CD14-positive monocyte (primary cell): ENCODE measurements at regions not wholly inside any gene's neighbourhood (a gene's known extent, or its start where the extent isn't known, plus 50 kb on each side); places are given as distances from the start of the nearest gene placed in this dataset.

Source experiments
- DNase-seq, 3 donors: peaks; one replicate each; pipeline ENCODE4 v3.0.0-alpha.2; 2011 to 2022
- H2AFZ ChIP-seq: 2 replicates; pipeline ENCODE4 v1.6.0; 2012; ENCODE audit warnings: mild to moderate bottlenecking, low read depth, low read length, inconsistent platforms; ENCODE audit not compliant: insufficient read depth, poor library complexity, severe bottlenecking
- H3K27ac ChIP-seq, 2 donors: 1 replicate in 1 of 2; 2 replicates in 1 of 2; pipeline ENCODE4 v1.5.1; 2012 to 2013; ENCODE audit warnings: low read length in 2 of 2, control low read depth in 1 of 2, inconsistent platforms in 1 of 2, low read depth in 1 of 2, mild to moderate bottlenecking in 1 of 2
- H3K27me3 ChIP-seq, 2 donors: one replicate each; pipeline versions ENCODE4 v1.6.0 to v1.6.1; 2011 to 2013; ENCODE audit warnings: low read length in 2 of 2; ENCODE audit not compliant: control insufficient read depth in 2 of 2, insufficient read depth in 2 of 2
- H3K36me3 ChIP-seq, 2 donors: replicated peaks in 1 of 2; 1 replicate in 1 of 2; 2 replicates in 1 of 2; pipeline versions ENCODE4 v1.5.1 to v1.6.1; 2012 to 2013; ENCODE audit warnings: low read length in 2 of 2, control low read depth in 1 of 2, inconsistent platforms in 1 of 2, mild to moderate bottlenecking in 1 of 2; ENCODE audit not compliant: insufficient read depth in 2 of 2, control insufficient read depth in 1 of 2
- H3K4me1 ChIP-seq, 2 donors: 1 replicate in 1 of 2; 2 replicates in 1 of 2; pipeline versions ENCODE4 v1.5.1 to v1.6.1; 2012 to 2013; ENCODE audit warnings: low read length in 2 of 2, control low read depth in 1 of 2, inconsistent platforms in 1 of 2, mild to moderate bottlenecking in 1 of 2, moderate library complexity in 1 of 2; ENCODE audit not compliant: insufficient read depth in 2 of 2, control insufficient read depth in 1 of 2
- H3K4me2 ChIP-seq: replicated peaks from 2 replicates; pipeline ENCODE3; 2012; ENCODE audit warnings: low read length, moderate library complexity, mild to moderate bottlenecking; ENCODE audit not compliant: poor library complexity, severe bottlenecking; ENCODE audit errors: extremely low read depth
- H3K4me3 ChIP-seq, 3 experiments: fragments of 200-600 bp in 1 of 3; sonication (generic) in 1 of 3; replicated peaks in 1 of 3; 1 replicate in 2 of 3; 2 replicates in 1 of 3; pipeline ENCODE4 v1.5.1; 2011 to 2013; ENCODE audit warnings: low read length in 3 of 3, mild to moderate bottlenecking in 3 of 3, control low read depth in 2 of 3, low read depth in 2 of 3, inconsistent platforms in 1 of 3, moderate library complexity in 1 of 3
- H3K79me2 ChIP-seq: 2 replicates; pipeline ENCODE4 v1.6.0; 2012; ENCODE audit warnings: mild to moderate bottlenecking, control low read depth, inconsistent platforms, low read length, moderate library complexity; ENCODE audit not compliant: insufficient read depth
- H3K9ac ChIP-seq: 2 replicates; pipeline ENCODE4 v1.6.0; 2017; ENCODE audit warnings: low read length, mild to moderate bottlenecking; ENCODE audit not compliant: insufficient read depth, poor library complexity, severe bottlenecking
- H3K9me3 ChIP-seq, 2 donors: replicated peaks in 1 of 2; 1 replicate in 1 of 2; 2 replicates in 1 of 2; pipeline versions ENCODE4 v1.5.1 to v1.6.1; 2012 to 2013; ENCODE audit warnings: low read length in 2 of 2, control low read depth in 1 of 2; ENCODE audit not compliant: control insufficient read depth in 1 of 2, insufficient read depth in 1 of 2
- H4K20me1 ChIP-seq: 2 replicates; pipeline ENCODE4 v1.6.0; 2012; ENCODE audit warnings: mild to moderate bottlenecking, low read length, control low read depth, moderate library complexity; ENCODE audit not compliant: insufficient read depth
- H3K27ac Mint-ChIP-seq, 7 donors: one replicate each; pipeline ENCODE4 v1.8.0; 2020; ENCODE audit warnings: mild to moderate bottlenecking in 7 of 7, mixed read lengths in 7 of 7, moderate library complexity in 6 of 7, inconsistent platforms in 2 of 7
- H3K27me3 Mint-ChIP-seq, 3 donors: one replicate each; pipeline ENCODE4 v1.8.0; 2021 to 2022; ENCODE audit warnings: low read depth in 3 of 3, mild to moderate bottlenecking in 3 of 3, mixed read lengths in 3 of 3, moderate library complexity in 3 of 3, inconsistent platforms in 1 of 3
- H3K36me3 Mint-ChIP-seq, 2 donors: one replicate each; pipeline ENCODE4 v1.8.0; 2020; ENCODE audit warnings: mixed read lengths in 2 of 2, inconsistent platforms in 1 of 2, mild to moderate bottlenecking in 1 of 2
- H3K4me1 Mint-ChIP-seq: one replicate; pipeline ENCODE4 v1.8.0; 2020; ENCODE audit warnings: mild to moderate bottlenecking, mixed read lengths
- H3K4me3 Mint-ChIP-seq, 2 donors: one replicate each; pipeline ENCODE4 v1.8.0; 2020; ENCODE audit warnings: mild to moderate bottlenecking in 2 of 2, mixed read lengths in 2 of 2, moderate library complexity in 1 of 2
- H3K9me3 Mint-ChIP-seq, 7 donors: one replicate each; pipeline ENCODE4 v1.8.0; 2020 to 2022; ENCODE audit warnings: mixed read lengths in 7 of 7, mild to moderate bottlenecking in 6 of 7, moderate library complexity in 6 of 7, inconsistent platforms in 2 of 7
- CTCF ChIP-seq: fragments of 200-600 bp; IDR thresholded peaks from one replicate; pipeline ENCODE4 v1.8.0; 2022; ENCODE audit warnings: antibody characterized with exemption, mild to moderate bottlenecking
- WGBS: methylation state at CpG from one replicate; pipeline ENCODE4 v1.1.5; 2013; ENCODE audit warnings: missing lambda C conversion rate; ENCODE audit not compliant: insufficient coverage; 5-methylcytosine and 5-hydroxymethylcytosine counted together
- intact Hi-C, 2 donors: fragments of 100-400 bp; cut with micrococcal nuclease; formaldehyde crosslinking; loops; one replicate each; pipeline versions ENCODE4 v1.15.0 to v1.15.1; 2023

- H3K9me3 ChIP-seq, result peaks cover 65 to 66% of the 10 kb centered on the region in 2 donors
- no peak overlapping the region for H3K4me3 ChIP-seq
- H4K20me1 ChIP-seq, result no peaks in the 10 kb centered on the region
- H2AFZ ChIP-seq, result no peak overlapping the region
- Mint-ChIP-seq H3K4me3 (no peak overlapping the region), H3K36me3 (no peaks in the 10 kb centered on the region), H3K9me3 (peaks cover 23 to 44% (median 29%) of the 10 kb centered on the region in 7 donors), H3K4me1 (no peaks in the 10 kb centered on the region), H3K27ac (no peak overlapping the region), H3K27me3 (peaks cover 0 to 1% (median 0%) of the 10 kb centered on the region in 3 donors)
- H3K4me1 ChIP-seq, result no peaks in the 10 kb centered on the region
- H3K36me3 ChIP-seq, result no peaks in the 10 kb centered on the region
- H3K27ac ChIP-seq, result no peak overlapping the region
- H3K9ac ChIP-seq, result no peak overlapping the region
- H3K79me2 ChIP-seq, result no peaks in the 10 kb centered on the region
- DNase-seq, result no peak
- WGBS, result 87% methylated on average over 4 of the region's 6 CpGs
- intact Hi-C loops, result no loop called here
- no peak overlapping the region for H3K4me2 ChIP-seq
- no peak for TF ChIP-seq CTCF
- no peaks in the 10 kb centered on the region for H3K27me3 ChIP-seq
Observed at GRCh38 chr16:35181422-35182030, 1722.1 kb downstream of the TP53TG3F start.

- Histone ChIP-seq H3K4me2 (no peak overlapping the region), H3K4me3 (no peak overlapping the region), H2AFZ (no peak overlapping the region), H3K9ac (no peak overlapping the region), H4K20me1 (no peaks in the 10 kb centered on the region), H3K36me3 (no peaks in the 10 kb centered on the region), H3K79me2 (no peaks in the 10 kb centered on the region), H3K4me1 (no peaks in the 10 kb centered on the region), H3K9me3 (peaks cover 66 to 68% of the 10 kb centered on the region in 2 donors), H3K27me3 (no peaks in the 10 kb centered on the region), H3K27ac (no peak overlapping the region)
- Mint-ChIP-seq H3K27ac (no peak overlapping the region), H3K4me3 (no peak overlapping the region), H3K27me3 (peaks cover 0 to 2% (median 1%) of the 10 kb centered on the region in 3 donors), H3K4me1 (no peaks in the 10 kb centered on the region), H3K36me3 (no peaks in the 10 kb centered on the region), H3K9me3 (peaks cover 24 to 45% (median 31%) of the 10 kb centered on the region in 7 donors)
- no peak for TF ChIP-seq CTCF
- no peak for DNase-seq
- intact Hi-C loops, result no loop called here
Observed at GRCh38 chr16:35182043-35182677, 1722.7 kb downstream of the TP53TG3F start.
